ENCODE measurements at regions not wholly inside any gene's neighbourhood (a gene's known extent, or its start where the extent isn't known, plus 50 kb on each side); places are given as distances from the start of the nearest gene placed in this dataset.

DNA sequence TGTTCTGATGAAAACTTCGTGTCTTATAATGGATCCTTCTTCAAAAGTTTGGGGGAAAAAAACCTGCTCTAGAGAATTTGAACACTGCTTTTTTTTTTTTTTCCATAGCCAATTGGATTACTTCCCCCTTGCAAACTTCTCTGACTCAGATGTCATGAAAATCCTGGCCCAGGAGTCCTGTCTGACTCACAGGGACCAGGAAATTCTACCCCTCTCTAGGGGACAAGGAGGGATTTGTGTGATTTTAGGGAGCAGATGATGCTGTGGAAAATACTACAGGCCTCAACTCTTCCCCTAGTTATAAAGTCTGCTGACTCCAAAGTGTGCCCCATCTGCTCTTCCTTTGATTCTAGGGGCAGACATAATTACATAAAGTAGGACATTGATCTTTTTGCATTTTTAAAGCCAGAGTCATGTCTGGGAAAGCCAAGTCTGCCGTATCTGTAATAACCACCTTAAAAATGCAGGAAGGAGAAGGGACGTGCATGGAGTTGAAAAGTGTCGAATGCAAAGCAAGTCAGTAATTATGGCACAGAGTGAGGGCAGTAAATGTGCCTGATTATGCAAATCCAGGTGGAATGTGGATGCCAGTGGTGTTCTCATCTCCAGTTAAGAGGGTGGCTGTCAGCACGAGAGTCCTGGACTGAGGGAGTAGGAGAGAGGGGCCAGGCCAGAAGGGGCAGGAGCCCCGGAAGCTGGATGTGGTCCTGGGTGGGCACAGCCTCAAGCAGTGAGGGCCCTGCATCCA is 144.3 kb upstream of the SULF2 start:
- TF ChIP-seq, protein P1, sequence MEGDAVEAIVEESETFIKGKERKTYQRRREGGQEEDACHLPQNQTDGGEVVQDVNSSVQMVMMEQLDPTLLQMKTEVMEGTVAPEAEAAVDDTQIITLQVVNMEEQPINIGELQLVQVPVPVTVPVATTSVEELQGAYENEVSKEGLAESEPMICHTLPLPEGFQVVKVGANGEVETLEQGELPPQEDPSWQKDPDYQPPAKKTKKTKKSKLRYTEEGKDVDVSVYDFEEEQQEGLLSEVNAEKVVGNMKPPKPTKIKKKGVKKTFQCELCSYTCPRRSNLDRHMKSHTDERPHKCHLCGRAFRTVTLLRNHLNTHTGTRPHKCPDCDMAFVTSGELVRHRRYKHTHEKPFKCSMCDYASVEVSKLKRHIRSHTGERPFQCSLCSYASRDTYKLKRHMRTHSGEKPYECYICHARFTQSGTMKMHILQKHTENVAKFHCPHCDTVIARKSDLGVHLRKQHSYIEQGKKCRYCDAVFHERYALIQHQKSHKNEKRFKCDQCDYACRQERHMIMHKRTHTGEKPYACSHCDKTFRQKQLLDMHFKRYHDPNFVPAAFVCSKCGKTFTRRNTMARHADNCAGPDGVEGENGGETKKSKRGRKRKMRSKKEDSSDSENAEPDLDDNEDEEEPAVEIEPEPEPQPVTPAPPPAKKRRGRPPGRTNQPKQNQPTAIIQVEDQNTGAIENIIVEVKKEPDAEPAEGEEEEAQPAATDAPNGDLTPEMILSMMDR (conservative IDR thresholded peaks at IDR 0.05 in 1 of 2, IDR thresholded peaks at IDR 0.05 in 1 of 2; ENCODE audit: extremely low read depth in 1 of 2, insufficient read depth in 1 of 2, low read depth in 1 of 2, low read length in 2 of 2) = no peak
- TF ChIP-seq EZH2 (IDR thresholded peaks at IDR 0.05; ENCODE audit: borderline replicate concordance, low read length) = no peak

Data from mammary epithelial cell (primary cell).